ENCODE measurements at regions not wholly inside any gene's neighbourhood (a gene's known extent, or its start where the extent isn't known, plus 50 kb on each side); places are given as distances from the start of the nearest gene placed in this dataset.
"Not testable (repeated sequence)": the region's sequence is repeated elsewhere in the genome, so short reads cannot be mapped to it uniquely, and the experiment has no call there.

- TF ChIP-seq, protein P1, sequence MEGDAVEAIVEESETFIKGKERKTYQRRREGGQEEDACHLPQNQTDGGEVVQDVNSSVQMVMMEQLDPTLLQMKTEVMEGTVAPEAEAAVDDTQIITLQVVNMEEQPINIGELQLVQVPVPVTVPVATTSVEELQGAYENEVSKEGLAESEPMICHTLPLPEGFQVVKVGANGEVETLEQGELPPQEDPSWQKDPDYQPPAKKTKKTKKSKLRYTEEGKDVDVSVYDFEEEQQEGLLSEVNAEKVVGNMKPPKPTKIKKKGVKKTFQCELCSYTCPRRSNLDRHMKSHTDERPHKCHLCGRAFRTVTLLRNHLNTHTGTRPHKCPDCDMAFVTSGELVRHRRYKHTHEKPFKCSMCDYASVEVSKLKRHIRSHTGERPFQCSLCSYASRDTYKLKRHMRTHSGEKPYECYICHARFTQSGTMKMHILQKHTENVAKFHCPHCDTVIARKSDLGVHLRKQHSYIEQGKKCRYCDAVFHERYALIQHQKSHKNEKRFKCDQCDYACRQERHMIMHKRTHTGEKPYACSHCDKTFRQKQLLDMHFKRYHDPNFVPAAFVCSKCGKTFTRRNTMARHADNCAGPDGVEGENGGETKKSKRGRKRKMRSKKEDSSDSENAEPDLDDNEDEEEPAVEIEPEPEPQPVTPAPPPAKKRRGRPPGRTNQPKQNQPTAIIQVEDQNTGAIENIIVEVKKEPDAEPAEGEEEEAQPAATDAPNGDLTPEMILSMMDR (IDR thresholded peaks at IDR 0.05) = not testable (repeated sequence)
- TF ChIP-seq POLR2A, POLR2AphosphoS5 (IDR thresholded peaks at IDR 0.05): not testable (repeated sequence)
Observed at GRCh38 chr6:144956697-144957096, 671.6 kb downstream of the UTRN start.

Measured in suprapubic skin (tissue), 4 donors.